ENCODE measurements at regions not wholly inside any gene's neighbourhood (a gene's known extent, or its start where the extent isn't known, plus 50 kb on each side); places are given as distances from the start of the nearest gene placed in this dataset.
"Not testable (repeated sequence)": the region's sequence is repeated elsewhere in the genome, so short reads cannot be mapped to it uniquely, and the experiment has no call there.

DNA sequence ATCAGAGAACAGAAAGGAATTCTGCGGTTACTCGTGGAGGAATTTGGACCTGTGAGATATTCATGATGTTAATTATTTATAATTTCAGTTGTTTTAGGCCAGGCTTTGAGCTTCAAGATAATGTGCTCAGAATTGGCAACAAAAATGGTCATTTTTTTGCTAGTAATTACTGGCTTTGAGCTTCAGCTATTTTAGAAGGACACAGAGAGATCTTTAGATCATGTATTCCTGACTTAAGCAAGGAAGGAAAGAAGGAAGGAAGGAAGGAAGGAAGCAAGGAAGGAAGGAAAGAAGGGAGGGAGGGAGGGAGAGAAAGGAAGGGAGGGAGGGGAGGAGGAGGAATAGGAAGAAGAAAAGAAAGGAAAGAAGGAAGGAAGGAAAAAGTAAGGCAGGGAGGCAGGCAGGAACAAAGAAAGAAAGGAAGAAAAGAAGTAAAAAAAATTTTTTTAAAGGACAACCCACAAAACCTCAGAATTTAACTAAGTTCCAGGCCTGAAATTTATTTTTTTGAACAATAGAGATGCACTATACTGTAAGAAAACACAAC, 277.9 kb upstream of the KLF3 start:
- no peak for TF ChIP-seq CTCF (IDR thresholded peaks at IDR 0.05; ENCODE audit: low read depth, low read length)
- POLR2A ChIA-PET: no interaction called here
- no peak for DNase-seq (ENCODE audit: low read depth, low spot score)
- Histone ChIP-seq H3K4me3 (ENCODE audit: low read depth, low read length) (no peak overlapping the region), H3K9me3 (ENCODE audit: control insufficient read depth, insufficient read depth, low read length) (no peaks in the 10 kb centered on the region), H3K27me3 (ENCODE audit: control insufficient read depth, insufficient read depth, low read length) (no peaks in the 10 kb centered on the region), H3K27ac (ENCODE audit: low read depth, low read length) (no peak overlapping the region)
- CTCF ChIA-PET: interaction anchor here (0.6 to 1.0 kb wide), 2 partner anchors 65 to 67 kb away, joined by 3 read pairs; no protein-coding TSS in a partner anchor

- Histone ChIP-seq H3K27me3 (ENCODE audit: control insufficient read depth, insufficient read depth, low read length) (no peaks in the 10 kb centered on the region), H3K4me3 (ENCODE audit: low read depth, low read length) (no peak overlapping the region), H3K27ac (ENCODE audit: low read depth, low read length) (no peak overlapping the region), H3K9me3 (ENCODE audit: control insufficient read depth, insufficient read depth, low read length) (no peaks in the 10 kb centered on the region)
- no peak for TF ChIP-seq CTCF (IDR thresholded peaks at IDR 0.05; ENCODE audit: low read depth, low read length)
- no peak for DNase-seq (ENCODE audit: low read depth, low spot score)
- ChIA-PET POLR2A (no interaction called here), CTCF (interaction anchor here (1.5 kb wide), 1 partner anchor 67 kb away, joined by 3 read pairs; no protein-coding TSS in a partner anchor)
These were observed 277.3 kb upstream of the KLF3 start for GRCh38 chr4:38386654-38387188.

GRCh38 chr4:38387348-38387747, 276.7 kb upstream of the KLF3 start:
- Histone ChIP-seq H3K4me3 (ENCODE audit: low read depth, low read length) (no peak overlapping the region), H3K9me3 (ENCODE audit: control insufficient read depth, insufficient read depth, low read length) (peaks cover 3% of the 10 kb centered on the region; the same call in 1 of the 2 replicates), H3K27me3 (ENCODE audit: control insufficient read depth, insufficient read depth, low read length) (no peaks in the 10 kb centered on the region), H3K27ac (ENCODE audit: low read depth, low read length) (no peak overlapping the region)
- POLR2A ChIA-PET: interaction anchor here (0.5 kb wide), 1 partner anchor 287 kb away, joined by 3 read pairs; no protein-coding TSS in a partner anchor
- no peak for TF ChIP-seq CTCF (IDR thresholded peaks at IDR 0.05; ENCODE audit: low read depth, low read length)
- no peak for DNase-seq (ENCODE audit: low read depth, low spot score)
- CTCF ChIA-PET: interaction anchor here (1.5 kb wide), 1 partner anchor 68 kb away, joined by 3 read pairs; no protein-coding TSS in a partner anchor

DNA sequence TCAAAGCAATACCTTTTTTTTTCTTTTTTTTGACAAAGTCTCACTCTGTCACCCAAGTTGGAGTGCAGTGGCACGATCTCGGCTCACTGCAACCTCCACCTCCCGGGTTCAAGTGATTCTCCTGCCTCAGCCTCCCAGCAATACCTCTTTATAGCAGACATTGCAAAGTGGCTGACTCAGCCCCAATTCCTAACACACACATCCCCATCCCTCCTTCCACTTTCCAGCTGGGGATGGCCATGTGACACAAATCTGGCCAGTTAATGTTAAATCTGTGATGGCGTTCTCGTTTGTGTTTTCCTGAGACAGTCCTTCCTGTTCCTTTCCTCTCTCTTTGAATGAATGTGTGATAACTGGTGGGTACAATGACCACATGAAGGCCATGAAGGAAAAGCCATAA, 276.2 kb upstream of the KLF3 start:
- CTCF ChIA-PET: interaction anchor here (1.5 kb wide), 1 partner anchor 68 kb away, joined by 3 read pairs; no protein-coding TSS in a partner anchor
- H3K27ac ChIP-seq (ENCODE audit: low read depth, low read length): no peak overlapping the region

DNA sequence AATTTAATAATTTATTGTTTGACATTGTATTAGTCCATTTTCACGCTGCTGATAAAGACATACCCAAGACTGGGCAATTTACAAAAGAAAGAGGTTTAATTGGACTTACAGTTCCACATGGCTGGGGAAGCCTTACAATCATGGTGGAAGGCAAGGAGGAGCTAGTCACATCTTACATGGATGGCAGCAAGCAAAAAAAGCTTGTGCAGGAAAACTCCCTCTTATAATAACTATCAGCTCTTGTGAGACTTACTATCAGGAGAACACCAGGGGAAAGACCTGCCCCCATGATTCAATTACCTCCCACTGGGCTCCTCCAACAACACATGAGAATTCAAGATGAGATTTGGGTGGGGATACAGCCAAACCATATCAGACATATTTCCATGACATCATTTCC, 275.1 kb upstream of the KLF3 start:
- H3K9me3 ChIP-seq (ENCODE audit: control insufficient read depth, insufficient read depth, low read length); H3K27ac ChIP-seq (ENCODE audit: low read depth, low read length); H3K4me3 ChIP-seq (ENCODE audit: low read depth, low read length); H3K27me3 ChIP-seq (ENCODE audit: control insufficient read depth, insufficient read depth, low read length); POLR2A ChIA-PET; DNase-seq (ENCODE audit: low read depth, low spot score): not testable (repeated sequence)
- CTCF ChIA-PET: interaction anchor here (0.5 kb wide), 1 partner anchor 197 kb away, joined by 5 read pairs; no protein-coding TSS in a partner anchor

More for the DNA sequence above, 276.2 kb upstream of the KLF3 start:
- no peaks in the 10 kb centered on the region for H3K27me3 ChIP-seq (ENCODE audit: control insufficient read depth, insufficient read depth, low read length)
- no peak overlapping the region for H3K4me3 ChIP-seq (ENCODE audit: low read depth, low read length)
- no peak for TF ChIP-seq CTCF (IDR thresholded peaks at IDR 0.05; ENCODE audit: low read depth, low read length)
- DNase-seq (ENCODE audit: low read depth, low spot score): no peak
- peaks cover 5% of the 10 kb centered on the region; the same call in 1 of the 2 replicates for H3K9me3 ChIP-seq (ENCODE audit: control insufficient read depth, insufficient read depth, low read length)
- POLR2A ChIA-PET: no interaction called here
